ENCODE measurements at regions not wholly inside any gene's neighbourhood (a gene's known extent, or its start where the extent isn't known, plus 50 kb on each side); places are given as distances from the start of the nearest gene placed in this dataset.

DNA sequence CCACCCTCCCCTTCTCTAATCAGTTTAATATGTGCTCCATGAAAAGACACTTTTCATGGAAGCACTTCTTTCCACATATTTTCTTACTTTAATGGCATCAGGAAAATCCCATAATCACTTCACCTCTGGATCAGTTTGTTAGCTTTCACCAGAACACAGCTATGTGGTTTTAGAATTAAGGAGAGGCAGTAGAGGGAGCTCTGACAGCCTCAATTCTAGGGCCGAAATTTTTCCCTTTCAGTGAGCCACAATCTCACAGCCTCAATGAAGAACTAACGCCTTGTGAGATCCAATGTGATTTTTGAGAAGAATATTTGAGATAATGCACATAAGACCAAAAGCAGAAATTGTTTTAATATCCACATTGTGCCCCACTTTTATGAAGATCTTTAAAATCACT, 1494.0 kb upstream of the CDH8 start:
- Histone ChIP-seq H4K20me1 (ENCODE audit: control insufficient read depth, extremely low read depth, insufficient read depth, low read length) (no peaks in the 10 kb centered on the region), H3K36me3 (ENCODE audit: control insufficient read depth in 2 of 2, extremely low read depth in 1 of 2, insufficient read depth in 2 of 2, low read length in 2 of 2) (no peaks in the 10 kb centered on the region), H3K27ac (ENCODE audit: control insufficient read depth, insufficient read depth, low read length) (no peak overlapping the region), H3K4me1 (ENCODE audit: control insufficient read depth, extremely low read depth, insufficient read depth, low read length) (no peaks in the 10 kb centered on the region), H3K9me3 (ENCODE audit: control insufficient read depth, low read depth, low read length) (no peaks in the 10 kb centered on the region), H2AFZ (ENCODE audit: control insufficient read depth, low read length) (no peak overlapping the region), H3K27me3 (ENCODE audit: control insufficient read depth, extremely low read depth, insufficient read depth, low read length) (no peaks in the 10 kb centered on the region), H3K4me3 (ENCODE audit: control insufficient read depth in 2 of 3, extremely low read depth in 1 of 3, insufficient read depth in 2 of 3, low read depth in 1 of 3, low read length in 3 of 3) (no peak overlapping the region), H3K4me2 (ENCODE audit: control insufficient read depth, extremely low read depth, insufficient read depth, low read depth, low read length) (no peak overlapping the region), H3K9me1 (ENCODE audit: control insufficient read depth, extremely low read depth, insufficient read depth, low read length) (no peaks in the 10 kb centered on the region), H3K9ac (ENCODE audit: control insufficient read depth, extremely low read depth, insufficient read depth, low read length) (no peak overlapping the region), H3K79me2 (ENCODE audit: control insufficient read depth, insufficient read depth, low read length) (no peaks in the 10 kb centered on the region)
- dilution Hi-C loops (cut with MboI; ENCODE audit: extremely low pct_ligation_motif_present, low sequenced_read_pairs), result no loop called here
- no peak for FAIRE-seq
- TF ChIP-seq CTCF (optimal IDR thresholded peaks at IDR 0.05 in 1 of 3, IDR thresholded peaks at IDR 0.05 in 1 of 3, conservative IDR thresholded peaks at IDR 0.05 in 1 of 3; ENCODE audit: extremely low read depth in 1 of 3, insufficient read depth in 2 of 3, low read length in 3 of 3), result peak in 1 of 3 experiments; percentile 8
- no peak for TF ChIP-seq EZH2 (IDR thresholded peaks at IDR 0.05; ENCODE audit: low read length)
- no peak for DNase-seq (ENCODE audit: low read depth, low spot score)

- no peak overlapping the region for H2AFZ ChIP-seq (ENCODE audit: control insufficient read depth, low read length)
- H3K27ac ChIP-seq (ENCODE audit: control insufficient read depth, insufficient read depth, low read length), result no peak overlapping the region
- dilution Hi-C loops (cut with MboI; ENCODE audit: extremely low pct_ligation_motif_present, low sequenced_read_pairs), result no loop called here
- no peak overlapping the region for H3K9ac ChIP-seq (ENCODE audit: control insufficient read depth, extremely low read depth, insufficient read depth, low read length)
- no peak for DNase-seq (ENCODE audit: low read depth, low spot score)
- no peaks in the 10 kb centered on the region for H4K20me1 ChIP-seq (ENCODE audit: control insufficient read depth, extremely low read depth, insufficient read depth, low read length)
- no peaks in the 10 kb centered on the region for H3K27me3 ChIP-seq (ENCODE audit: control insufficient read depth, extremely low read depth, insufficient read depth, low read length)
- no peaks in the 10 kb centered on the region for H3K79me2 ChIP-seq (ENCODE audit: control insufficient read depth, insufficient read depth, low read length)
- no peak overlapping the region for H3K4me2 ChIP-seq (ENCODE audit: control insufficient read depth, extremely low read depth, insufficient read depth, low read depth, low read length)
- FAIRE-seq, result no peak
- H3K4me3 ChIP-seq (ENCODE audit: control insufficient read depth in 2 of 3, extremely low read depth in 1 of 3, insufficient read depth in 2 of 3, low read depth in 1 of 3, low read length in 3 of 3), result no peak overlapping the region
- TF ChIP-seq EZH2 (IDR thresholded peaks at IDR 0.05; ENCODE audit: low read length) (no peak), CTCF (optimal IDR thresholded peaks at IDR 0.05 in 1 of 3, IDR thresholded peaks at IDR 0.05 in 1 of 3, conservative IDR thresholded peaks at IDR 0.05 in 1 of 3; ENCODE audit: extremely low read depth in 1 of 3, insufficient read depth in 2 of 3, low read length in 3 of 3) (no peak)
- H3K9me1 ChIP-seq (ENCODE audit: control insufficient read depth, extremely low read depth, insufficient read depth, low read length), result no peaks in the 10 kb centered on the region
- H3K9me3 ChIP-seq (ENCODE audit: control insufficient read depth, low read depth, low read length), result no peaks in the 10 kb centered on the region
- H3K4me1 ChIP-seq (ENCODE audit: control insufficient read depth, extremely low read depth, insufficient read depth, low read length), result no peaks in the 10 kb centered on the region
- no peaks in the 10 kb centered on the region for H3K36me3 ChIP-seq (ENCODE audit: control insufficient read depth in 2 of 2, extremely low read depth in 1 of 2, insufficient read depth in 2 of 2, low read length in 2 of 2)
Observed at GRCh38 chr16:63527404-63527803, 1491.2 kb upstream of the CDH8 start.

Data from keratinocyte (primary cell).